Gastroesophageal sphincter (tissue), 3 donors: ENCODE measurements at regions not wholly inside any gene's neighbourhood (a gene's known extent, or its start where the extent isn't known, plus 50 kb on each side); places are given as distances from the start of the nearest gene placed in this dataset.

Experiments
- CTCF ChIP-seq, 4 experiments: fragments of 200-600 bp in 2 of 4; fragments of 450-650 bp in 2 of 4; sonication (generic) in 1 of 4; IDR thresholded peaks; one replicate each; pipeline ENCODE4 v1.5.1; 2017 to 2019; ENCODE audit warnings: antibody characterized with exemption in 4 of 4, mild to moderate bottlenecking in 2 of 4, moderate library complexity in 2 of 4
- POLR2A ChIP-seq, 2 donors: fragments of 450-650 bp; IDR thresholded peaks; one replicate each; pipeline ENCODE4 v1.6.1; 2017; ENCODE audit warnings: antibody characterized with exemption in 2 of 2, mild to moderate bottlenecking in 2 of 2, moderate library complexity in 1 of 2
- POLR2AphosphoS5 ChIP-seq: sonication (generic); formaldehyde crosslinking; IDR thresholded peaks from one replicate; pipeline ENCODE4 v1.6.1; 2017; ENCODE audit warnings: antibody characterized with exemption

- TF ChIP-seq CTCF (IDR thresholded peaks at IDR 0.05): no peak
- no peak for TF ChIP-seq POLR2AphosphoS5
- no peak for TF ChIP-seq POLR2A (IDR thresholded peaks at IDR 0.05)
Observed at GRCh38 chr17:45692661-45693060, 91.5 kb upstream of the CRHR1 start.
